Pancreas (tissue), 10 donors: ENCODE measurements at regions not wholly inside any gene's neighbourhood (a gene's known extent, or its start where the extent isn't known, plus 50 kb on each side); places are given as distances from the start of the nearest gene placed in this dataset.

Experiments
- ATAC-seq, 4 donors: fragments of 200-7000 bp; cut with Tn5 transposase; one replicate each; pipeline versions ENCODE4 v1.8.0 to v1.9.1; 2020; ENCODE audit warnings: mild to moderate bottlenecking in 4 of 4, moderate library complexity in 4 of 4
- DNase-seq, 6 donors: peaks; one replicate each; pipeline ENCODE4 v3.0.0-alpha.2; 2020
- FAIRE-seq: peaks from 2 replicates; lab custom pipeline; 2012; peaks lifted over from hg19 to GRCh38; lab: Jason Lieb, UNC
- H3K27ac ChIP-seq, 4 donors: fragments of 200-600 bp; sonication (generic); 1 replicate in 3 of 4; 2 replicates in 1 of 4; pipeline versions ENCODE4 v1.5.0 to v1.8.0; 2020
- H3K27me3 ChIP-seq, 4 donors: fragments of 200-600 bp; one replicate each; pipeline ENCODE4 v1.8.0; 2021
- H3K36me3 ChIP-seq, 3 donors: fragments of 200-600 bp; sonication (generic) in 1 of 3; one replicate each; pipeline versions ENCODE4 v1.5.0 to v1.8.0; 2020 to 2021
- H3K4me1 ChIP-seq, 3 donors: fragments of 200-600 bp; one replicate each; pipeline ENCODE4 v1.8.0; 2021
- H3K4me3 ChIP-seq, 4 donors: fragments of 200-600 bp; sonication (generic) in 2 of 4; one replicate each; pipeline versions ENCODE4 v1.5.0 to v1.8.0; 2020 to 2021
- H3K9me3 ChIP-seq, 4 donors: fragments of 200-600 bp; one replicate each; pipeline ENCODE4 v1.8.0; 2021
- WGBS, 2 donors: extraction: QIAGEN DNeasy Blood & Tissue Kit; methylation state at CpG; one replicate each; pipeline ENCODE4 v1.1.7; 2013; 5-methylcytosine and 5-hydroxymethylcytosine counted together
- intact Hi-C, 3 donors: fragments of 100-400 bp; cut with DNase I; formaldehyde crosslinking; loops; one replicate each; pipeline versions ENCODE4 v1.11.1 to v1.14.2; 2022
- TF ChIP-seq, protein P1 (sequence below), 4 donors: fragments of 200-600 bp; sonication (generic) in 3 of 4; IDR thresholded peaks; one replicate each; pipeline versions ENCODE4 v1.5.0 to v1.8.0; 2021; ENCODE audit warnings: antibody characterized with exemption in 4 of 4
- donor health status: healthy with polysubstance abuse.
- donor health status: DM: no; HTN: no; CAD: no; lungs with moderate emphysema.
- donor health status: DM: no; HTN: no; CAD: no.
- donor health status: control.
- donor health status: control.
- donor health status: Bipolar disorder and iron deficiency.
- donor health status: DM: yes; HTN: yes; CAD: no.
- donor health status: DM: no; HTN: no; CAD: no.
- donor health status: DM: no; HTN: no; CAD: no.
- donor health status: DM: yes; HTN: yes; CAD: no.

- Histone ChIP-seq H3K4me1 (peaks cover 0 to 7% (median 0%) of the 10 kb centered on the region in 3 donors), H3K4me3 (peak overlapping the region in 3 of 4 donors; percentile 15 to 32 (median 18)), H3K9me3 (no peaks in the 10 kb centered on the region), H3K27ac (peak overlapping the region in 2 of 4 donors; percentile 37 to 54), H3K27me3 (no peaks in the 10 kb centered on the region), H3K36me3 (no peaks in the 10 kb centered on the region)
- peak in 3 of 6 donors; percentile 26 to 55 (median 50) for DNase-seq
- ATAC-seq = peak; percentile 21 to 62 (median 40)
- FAIRE-seq = no peak
- intact Hi-C loops = no loop called here
- 46 to 51% methylated on average over 15 of the region's 15 CpGs for WGBS, 2 donors
- TF ChIP-seq, protein P1, sequence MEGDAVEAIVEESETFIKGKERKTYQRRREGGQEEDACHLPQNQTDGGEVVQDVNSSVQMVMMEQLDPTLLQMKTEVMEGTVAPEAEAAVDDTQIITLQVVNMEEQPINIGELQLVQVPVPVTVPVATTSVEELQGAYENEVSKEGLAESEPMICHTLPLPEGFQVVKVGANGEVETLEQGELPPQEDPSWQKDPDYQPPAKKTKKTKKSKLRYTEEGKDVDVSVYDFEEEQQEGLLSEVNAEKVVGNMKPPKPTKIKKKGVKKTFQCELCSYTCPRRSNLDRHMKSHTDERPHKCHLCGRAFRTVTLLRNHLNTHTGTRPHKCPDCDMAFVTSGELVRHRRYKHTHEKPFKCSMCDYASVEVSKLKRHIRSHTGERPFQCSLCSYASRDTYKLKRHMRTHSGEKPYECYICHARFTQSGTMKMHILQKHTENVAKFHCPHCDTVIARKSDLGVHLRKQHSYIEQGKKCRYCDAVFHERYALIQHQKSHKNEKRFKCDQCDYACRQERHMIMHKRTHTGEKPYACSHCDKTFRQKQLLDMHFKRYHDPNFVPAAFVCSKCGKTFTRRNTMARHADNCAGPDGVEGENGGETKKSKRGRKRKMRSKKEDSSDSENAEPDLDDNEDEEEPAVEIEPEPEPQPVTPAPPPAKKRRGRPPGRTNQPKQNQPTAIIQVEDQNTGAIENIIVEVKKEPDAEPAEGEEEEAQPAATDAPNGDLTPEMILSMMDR (IDR thresholded peaks at IDR 0.05) = no peak
These were observed 332.9 kb downstream of the EIPR1 start for GRCh38 chr2:3044587-3045317.

- Histone ChIP-seq H3K4me3 (no peak overlapping the region), H3K27ac (no peak overlapping the region), H3K36me3 (no peaks in the 10 kb centered on the region), H3K4me1 (peaks cover 0 to 7% (median 0%) of the 10 kb centered on the region in 3 donors), H3K27me3 (no peaks in the 10 kb centered on the region), H3K9me3 (no peaks in the 10 kb centered on the region)
- DNase-seq (no peak), FAIRE-seq (no peak), ATAC-seq (no peak)
- intact Hi-C loops = no loop called here
- WGBS, 2 donors = 94% methylated on average over 8 of the region's 8 CpGs
- TF ChIP-seq, protein P1 (IDR thresholded peaks at IDR 0.05) = no peak
These were observed 333.9 kb downstream of the EIPR1 start for GRCh38 chr2:3043726-3044125.

DNA sequence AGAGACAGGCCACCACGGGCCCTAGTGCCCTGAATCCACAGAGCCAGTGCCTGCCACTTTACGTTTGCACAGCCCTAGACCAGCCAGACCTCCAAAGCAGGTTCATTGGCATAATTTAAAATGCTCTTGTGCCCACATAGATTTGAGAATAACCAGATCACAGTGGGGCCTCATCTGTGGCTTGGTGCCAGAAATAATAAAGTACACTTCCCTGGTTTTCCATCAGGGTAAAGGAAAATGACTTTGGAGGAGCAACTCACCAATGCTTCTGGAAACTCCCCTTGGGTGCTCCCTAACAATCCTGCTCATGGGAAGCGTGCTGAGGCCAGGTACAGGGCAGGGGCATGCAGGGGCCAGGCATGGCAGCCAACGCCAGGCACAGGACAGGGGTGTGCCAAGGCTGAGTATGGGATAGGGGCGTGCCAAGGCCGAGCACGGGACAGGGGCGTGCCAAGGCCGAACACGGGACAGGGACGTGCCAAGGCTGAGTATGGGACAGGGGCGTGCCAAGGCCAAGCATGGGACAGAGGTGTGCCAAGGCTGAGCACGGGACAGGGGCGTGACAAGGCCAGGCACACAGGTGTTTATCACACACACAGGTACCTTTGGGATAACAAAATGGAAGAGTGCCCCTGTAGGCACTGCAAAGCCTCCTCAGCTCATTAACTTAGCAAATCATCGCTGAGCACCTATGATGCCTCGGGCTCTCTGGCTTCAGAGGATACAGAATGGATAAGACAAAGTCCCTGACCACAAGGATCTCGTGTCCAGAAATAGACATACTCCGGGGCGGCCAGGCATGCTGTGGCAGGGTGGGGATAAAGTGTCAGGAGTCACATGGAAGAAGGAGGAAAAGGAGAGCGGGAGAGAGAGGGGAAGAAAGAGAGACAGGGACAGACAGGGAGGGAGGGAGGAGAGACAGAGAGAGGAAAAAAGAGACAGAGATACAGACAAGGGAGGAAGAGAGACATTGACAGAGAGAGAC is 334.7 kb downstream of the EIPR1 start:
- peak overlapping the region in 3 of 4 donors; percentile 67 to 77 (median 71) for H3K27ac ChIP-seq
- H3K36me3 ChIP-seq = no peaks in the 10 kb centered on the region
- no peaks in the 10 kb centered on the region for H3K27me3 ChIP-seq
- H3K4me1 ChIP-seq = peaks cover 0 to 7% (median 0%) of the 10 kb centered on the region in 3 donors
- DNase-seq (peak in 5 of 6 donors; percentile 74 to 88 (median 79)), ATAC-seq (peak; percentile 74 to 87 (median 78)), FAIRE-seq (no peak)
- H3K9me3 ChIP-seq = no peaks in the 10 kb centered on the region
- intact Hi-C loops = no loop called here
- whole genome bisulfite sequencing, 2 donors = 48 to 49% methylated on average over 20 of the region's 20 CpGs
- TF ChIP-seq, protein P1 (IDR thresholded peaks at IDR 0.05) = no peak
- no peak overlapping the region for H3K4me3 ChIP-seq

GRCh38 chr2:3041841-3042600 is 335.6 kb downstream of the EIPR1 start:
- Histone ChIP-seq H3K27me3 (no peaks in the 10 kb centered on the region), H3K36me3 (no peaks in the 10 kb centered on the region), H3K27ac (peak overlapping the region in 3 of 4 donors; percentile 67 to 77 (median 71)), H3K4me3 (no peak overlapping the region), H3K9me3 (no peaks in the 10 kb centered on the region), H3K4me1 (peaks cover 0 to 7% (median 0%) of the 10 kb centered on the region in 3 donors)
- WGBS, 2 donors = 48 to 56% methylated on average over 25 of the region's 25 CpGs
- TF ChIP-seq, protein P1 (IDR thresholded peaks at IDR 0.05) = no peak
- FAIRE-seq (no peak), DNase-seq (peak; percentile 82 to 93 (median 87)), ATAC-seq (peak; percentile 80 to 88 (median 82))
- intact Hi-C loops = no loop called here
